PC-3 (cell line): ENCODE measurements at regions not wholly inside any gene's neighbourhood (a gene's known extent, or its start where the extent isn't known, plus 50 kb on each side); places are given as distances from the start of the nearest gene placed in this dataset.

Experiments used
- CTCF ChIP-seq: fragments of 300-600 bp; sonication (generic); conservative IDR thresholded peaks from 2 replicates; pipeline ENCODE4 v1.5.1; 2017; ENCODE audit warnings: antibody characterized with exemption, low read depth, mild to moderate bottlenecking, low read length
- EZH2 ChIP-seq: fragments of 300-600 bp; sonication (generic); IDR thresholded peaks from one replicate; pipeline ENCODE4 v1.6.1; 2017; ENCODE audit warnings: antibody characterized with exemption, mild to moderate bottlenecking, low read length; ENCODE audit not compliant: unreplicated experiment
- EZH2phosphoT487 ChIP-seq: fragments of 300-600 bp; sonication (generic); IDR thresholded peaks from 2 replicates; pipeline ENCODE4 v1.6.1; 2018; ENCODE audit warnings: mild to moderate bottlenecking, antibody characterized with exemption, low read length, borderline replicate concordance

- no peak for TF ChIP-seq EZH2
- no peak for TF ChIP-seq CTCF
- TF ChIP-seq EZH2phosphoT487 = no peak
These were observed 98.8 kb upstream of the ADRA1B start for GRCh38 chr5:159817262-159818029.
